HEK293 (cell line): ENCODE measurements at regions not wholly inside any gene's neighbourhood (a gene's known extent, or its start where the extent isn't known, plus 50 kb on each side); places are given as distances from the start of the nearest gene placed in this dataset.

Experiments used
- CTCF ChIP-seq: fragments of 450-650 bp; formaldehyde crosslinking; IDR thresholded peaks from 2 replicates; pipeline ENCODE4 v1.5.1; 2016; ENCODE audit warnings: missing biosample characterization, missing genetic modification characterization
- GLI4 ChIP-seq: fragments of 450-650 bp; formaldehyde crosslinking; IDR thresholded peaks from 2 replicates; pipeline ENCODE4 v1.5.1; 2016; ENCODE audit warnings: missing biosample characterization, missing genetic modification characterization
- ZEB2 ChIP-seq: fragments of 450-650 bp; formaldehyde crosslinking; IDR thresholded peaks from 2 replicates; pipeline ENCODE4 v1.5.1; 2016; ENCODE audit warnings: missing biosample characterization, missing genetic modification characterization
- ZNF280D ChIP-seq: fragments of 450-650 bp; formaldehyde crosslinking; IDR thresholded peaks from 2 replicates; pipeline ENCODE4 v1.5.1; 2016; ENCODE audit warnings: missing biosample characterization, missing genetic modification characterization
- ZNF391 ChIP-seq: fragments of 450-650 bp; formaldehyde crosslinking; IDR thresholded peaks from 2 replicates; pipeline ENCODE4 v1.5.1; 2016; ENCODE audit warnings: low read depth, missing biosample characterization, missing genetic modification characterization, borderline replicate concordance
- ZNF670 ChIP-seq: fragments of 450-650 bp; formaldehyde crosslinking; IDR thresholded peaks from 2 replicates; pipeline ENCODE4 v1.5.1; 2016; ENCODE audit warnings: missing biosample characterization, missing genetic modification characterization, low read depth
- ZNF837 ChIP-seq: fragments of 450-650 bp; formaldehyde crosslinking; IDR thresholded peaks from 2 replicates; pipeline ENCODE4 v1.5.1; 2016; ENCODE audit warnings: missing biosample characterization, missing genetic modification characterization
- TF ChIP-seq, protein P1 (sequence below): fragments of 450-650 bp; formaldehyde crosslinking; IDR thresholded peaks from 2 replicates; pipeline ENCODE4 v1.5.1; 2016; ENCODE audit warnings: missing biosample characterization, missing genetic modification characterization
- TF ChIP-seq, protein P2 (sequence below): fragments of 450-650 bp; formaldehyde crosslinking; IDR thresholded peaks from 2 replicates; pipeline ENCODE4 v1.5.1; 2016; ENCODE audit warnings: missing biosample characterization, missing genetic modification characterization

- TF ChIP-seq CTCF (tag by site-specific recombination): no peak
- TF ChIP-seq, protein P1, sequence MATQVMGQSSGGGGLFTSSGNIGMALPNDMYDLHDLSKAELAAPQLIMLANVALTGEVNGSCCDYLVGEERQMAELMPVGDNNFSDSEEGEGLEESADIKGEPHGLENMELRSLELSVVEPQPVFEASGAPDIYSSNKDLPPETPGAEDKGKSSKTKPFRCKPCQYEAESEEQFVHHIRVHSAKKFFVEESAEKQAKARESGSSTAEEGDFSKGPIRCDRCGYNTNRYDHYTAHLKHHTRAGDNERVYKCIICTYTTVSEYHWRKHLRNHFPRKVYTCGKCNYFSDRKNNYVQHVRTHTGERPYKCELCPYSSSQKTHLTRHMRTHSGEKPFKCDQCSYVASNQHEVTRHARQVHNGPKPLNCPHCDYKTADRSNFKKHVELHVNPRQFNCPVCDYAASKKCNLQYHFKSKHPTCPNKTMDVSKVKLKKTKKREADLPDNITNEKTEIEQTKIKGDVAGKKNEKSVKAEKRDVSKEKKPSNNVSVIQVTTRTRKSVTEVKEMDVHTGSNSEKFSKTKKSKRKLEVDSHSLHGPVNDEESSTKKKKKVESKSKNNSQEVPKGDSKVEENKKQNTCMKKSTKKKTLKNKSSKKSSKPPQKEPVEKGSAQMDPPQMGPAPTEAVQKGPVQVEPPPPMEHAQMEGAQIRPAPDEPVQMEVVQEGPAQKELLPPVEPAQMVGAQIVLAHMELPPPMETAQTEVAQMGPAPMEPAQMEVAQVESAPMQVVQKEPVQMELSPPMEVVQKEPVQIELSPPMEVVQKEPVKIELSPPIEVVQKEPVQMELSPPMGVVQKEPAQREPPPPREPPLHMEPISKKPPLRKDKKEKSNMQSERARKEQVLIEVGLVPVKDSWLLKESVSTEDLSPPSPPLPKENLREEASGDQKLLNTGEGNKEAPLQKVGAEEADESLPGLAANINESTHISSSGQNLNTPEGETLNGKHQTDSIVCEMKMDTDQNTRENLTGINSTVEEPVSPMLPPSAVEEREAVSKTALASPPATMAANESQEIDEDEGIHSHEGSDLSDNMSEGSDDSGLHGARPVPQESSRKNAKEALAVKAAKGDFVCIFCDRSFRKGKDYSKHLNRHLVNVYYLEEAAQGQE (tag by site-specific recombination): no peak
- TF ChIP-seq, protein P2, sequence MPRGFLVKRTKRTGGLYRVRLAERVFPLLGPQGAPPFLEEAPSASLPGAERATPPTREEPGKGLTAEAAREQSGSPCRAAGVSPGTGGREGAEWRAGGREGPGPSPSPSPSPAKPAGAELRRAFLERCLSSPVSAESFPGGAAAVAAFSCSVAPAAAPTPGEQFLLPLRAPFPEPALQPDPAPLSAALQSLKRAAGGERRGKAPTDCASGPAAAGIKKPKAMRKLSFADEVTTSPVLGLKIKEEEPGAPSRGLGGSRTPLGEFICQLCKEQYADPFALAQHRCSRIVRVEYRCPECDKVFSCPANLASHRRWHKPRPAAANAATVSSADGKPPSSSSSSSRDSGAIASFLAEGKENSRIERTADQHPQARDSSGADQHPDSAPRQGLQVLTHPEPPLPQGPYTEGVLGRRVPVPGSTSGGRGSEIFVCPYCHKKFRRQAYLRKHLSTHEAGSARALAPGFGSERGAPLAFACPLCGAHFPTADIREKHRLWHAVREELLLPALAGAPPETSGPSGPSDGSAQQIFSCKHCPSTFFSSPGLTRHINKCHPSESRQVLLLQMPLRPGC: no peak
- TF ChIP-seq ZNF837: no peak
- TF ChIP-seq ZNF280D (tag by site-specific recombination): no peak
- TF ChIP-seq ZNF670: no peak
- no peak for TF ChIP-seq ZEB2
- no peak for TF ChIP-seq ZNF391 (tag by site-specific recombination)
- no peak for TF ChIP-seq GLI4 (tag by site-specific recombination)
Observed at GRCh38 chr14:25178255-25178654, 128.3 kb upstream of the STXBP6 start.
